HUDEP-2 (cell line): ENCODE measurements at regions not wholly inside any gene's neighbourhood (a gene's known extent, or its start where the extent isn't known, plus 50 kb on each side); places are given as distances from the start of the nearest gene placed in this dataset.
"Not testable (repeated sequence)": the region's sequence is repeated elsewhere in the genome, so short reads cannot be mapped to it uniquely, and the experiment has no call there.

Source experiments
- DNase-seq, 76 experiments: peaks; one replicate each; lab custom pipeline; 2025; ENCODE audit not compliant: unreplicated experiment in 76 of 76; lab: John Stamatoyannopoulos, UW

DNA sequence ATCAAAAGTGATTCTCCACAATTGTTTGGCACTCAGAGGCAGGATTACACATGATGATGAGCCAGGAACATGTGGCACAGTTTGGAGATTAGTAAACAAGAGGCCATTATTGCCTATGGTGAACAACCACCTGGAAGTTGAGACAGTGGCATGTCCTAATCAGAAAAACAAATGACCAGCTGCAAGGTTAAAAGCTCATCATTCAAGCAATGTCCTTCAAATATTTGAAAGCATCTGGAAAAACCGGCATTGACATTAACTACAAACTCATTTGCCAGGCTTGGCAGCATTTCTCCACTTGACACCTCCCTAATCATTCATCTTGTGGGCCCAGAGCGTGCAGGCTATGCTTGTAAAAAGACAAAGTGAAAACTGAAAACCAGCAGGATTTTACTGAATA is 80.6 kb upstream of the MEGF10 start:
- DNase-seq: no peak

- DNase-seq: no peak
These were observed 77.4 kb upstream of the MEGF10 start for GRCh38 chr5:127213231-127213630.

DNA sequence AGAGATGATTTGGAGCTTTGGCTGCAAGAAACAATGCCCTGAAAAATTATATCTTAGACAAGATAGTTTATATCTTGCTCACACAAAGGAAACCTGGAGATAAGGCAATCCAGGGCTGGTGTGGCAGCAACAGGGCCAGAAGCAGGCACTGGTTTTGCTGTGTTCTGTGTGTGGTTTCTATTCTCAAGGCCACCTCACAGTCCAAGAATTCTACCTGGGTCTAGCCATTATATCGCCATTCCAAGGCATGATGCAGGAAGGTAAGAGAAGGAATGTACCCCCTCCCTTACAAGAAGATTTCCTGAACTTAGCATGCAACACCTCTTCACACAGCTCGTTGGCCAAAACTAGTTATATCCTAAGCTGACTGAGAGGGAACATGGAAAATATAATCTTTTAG is 74.5 kb upstream of the MEGF10 start:
- DNase-seq: no peak

GRCh38 chr5:127216898-127217675 is 73.5 kb upstream of the MEGF10 start:
- no peak for DNase-seq

DNA sequence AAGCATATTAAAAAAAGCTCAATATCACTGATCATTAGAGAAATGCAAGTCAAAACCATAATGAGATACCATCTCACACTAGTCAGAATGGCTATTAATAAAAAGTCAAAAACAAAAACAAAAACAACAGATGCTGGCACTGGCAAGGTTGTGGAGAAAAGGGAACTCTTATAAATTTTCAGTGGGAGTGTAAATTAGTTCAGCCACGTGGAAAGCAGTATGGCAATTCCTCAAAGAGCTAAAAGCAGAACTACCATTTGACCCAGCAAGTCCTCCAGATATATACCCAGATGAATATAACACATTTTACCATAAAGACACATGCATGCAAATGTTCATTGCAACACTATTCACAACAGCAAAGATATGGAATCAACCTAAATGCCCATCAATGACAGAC is 68.7 kb upstream of the MEGF10 start:
- DNase-seq: not testable (repeated sequence)

- not testable (repeated sequence) for DNase-seq
These were observed 67.9 kb upstream of the MEGF10 start for GRCh38 chr5:127222571-127223156.

DNA sequence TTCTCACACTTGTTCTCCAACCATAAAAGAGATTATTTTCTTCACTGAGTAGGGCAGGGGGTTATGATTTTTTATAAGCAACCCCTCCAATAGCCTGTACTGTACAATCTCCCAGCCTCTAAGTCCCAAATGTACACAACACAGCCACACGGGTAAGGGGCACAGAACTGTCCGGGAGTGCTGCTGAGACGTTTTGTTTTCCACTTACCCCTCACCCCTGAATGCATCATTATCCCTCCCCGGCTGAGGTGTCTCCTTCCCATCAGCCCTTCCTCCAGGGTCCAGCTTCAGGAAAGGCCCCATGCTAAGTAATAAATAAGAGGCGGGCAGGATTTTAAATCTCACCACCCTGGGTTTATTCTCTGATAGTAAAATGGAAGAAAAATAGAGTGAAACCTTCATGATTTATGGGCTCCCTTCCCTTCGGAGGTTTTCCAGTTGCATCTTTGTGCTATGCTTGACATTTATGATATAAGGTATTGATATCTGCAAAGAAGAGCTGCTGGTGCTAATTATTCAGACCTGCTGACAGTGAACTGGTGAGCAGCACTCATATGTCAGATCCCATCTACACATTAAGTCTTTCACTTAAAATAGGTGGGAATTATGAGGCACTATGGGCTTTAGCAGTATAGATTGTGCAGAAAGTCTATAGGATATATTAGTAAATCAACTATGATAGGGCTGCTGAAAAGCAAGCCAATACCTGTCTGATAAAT is 67.2 kb upstream of the MEGF10 start:
- DNase-seq: no peak

GRCh38 chr5:127227881-127228280 is 62.7 kb upstream of the MEGF10 start:
- DNase-seq: no peak

DNA sequence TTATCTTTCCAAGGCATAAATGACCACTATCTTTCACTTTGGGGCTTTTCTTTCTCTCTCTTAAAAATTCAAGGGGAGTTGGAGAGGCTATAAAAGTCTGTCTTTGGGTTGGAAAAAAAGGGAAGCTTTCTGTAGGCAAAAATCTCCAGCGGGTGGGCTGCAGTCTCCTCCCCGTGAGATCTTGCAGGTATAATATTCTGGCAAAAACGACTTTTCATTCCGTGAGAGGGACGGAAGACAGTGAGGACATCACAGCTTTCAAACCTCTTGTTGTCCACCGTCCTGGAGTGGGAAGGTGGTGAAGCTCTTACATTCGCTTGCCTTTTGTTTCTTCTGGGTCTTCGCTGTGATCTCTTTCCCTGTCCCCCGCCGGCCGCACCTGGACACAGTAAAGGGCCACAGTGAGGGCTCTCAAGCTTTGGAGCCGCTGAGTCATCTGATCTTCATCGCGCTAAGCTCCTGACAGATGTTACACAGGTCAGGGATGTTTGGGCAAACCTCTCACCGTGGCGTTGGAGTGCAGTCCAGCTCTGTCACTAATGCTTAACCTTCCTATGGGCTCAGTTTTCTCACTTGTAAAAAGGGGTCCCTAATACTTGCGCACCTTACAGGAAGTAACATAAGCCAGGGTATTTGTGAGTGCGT is 61.9 kb upstream of the MEGF10 start:
- peak in 1 of 76 experiments; percentile 21 for DNase-seq

DNA sequence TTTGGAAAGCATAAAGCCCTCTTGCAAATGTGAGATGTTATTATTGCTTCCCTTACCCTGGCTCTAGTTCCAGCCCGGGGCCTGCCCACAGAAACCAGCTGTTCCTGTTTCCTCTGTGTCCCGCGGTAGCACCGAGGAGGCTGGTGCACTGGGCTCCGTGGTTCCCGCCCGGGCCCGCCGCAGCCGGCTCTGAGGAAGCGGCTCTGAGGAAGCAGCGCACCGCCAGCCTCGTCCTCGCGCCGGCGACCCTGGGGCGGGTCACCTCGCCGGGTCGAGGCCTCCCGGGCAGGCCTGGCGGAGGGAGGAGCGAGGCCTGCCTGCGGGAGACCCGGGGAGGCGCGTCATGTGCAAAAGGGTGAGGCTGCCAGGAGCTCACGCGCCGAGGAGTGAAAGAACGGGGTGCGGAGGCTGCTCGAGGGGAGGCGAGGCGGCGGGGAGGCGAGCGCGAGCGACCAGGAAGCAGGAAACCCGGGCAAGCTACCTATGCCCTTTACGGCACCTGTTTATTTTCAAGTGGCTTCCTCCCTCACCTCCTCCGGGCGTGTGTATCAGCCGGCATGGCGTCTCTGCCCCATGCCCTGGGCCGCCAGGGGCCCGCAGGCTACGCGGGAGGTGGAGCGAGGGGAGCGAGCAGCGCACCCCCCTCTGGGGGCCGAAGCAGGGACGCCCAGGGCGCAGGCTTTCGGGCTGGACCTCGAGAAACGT is 61.3 kb upstream of the MEGF10 start:
- DNase-seq: peak in 39 of 76 experiments; percentile 9 to 58 (median 34)

DNA sequence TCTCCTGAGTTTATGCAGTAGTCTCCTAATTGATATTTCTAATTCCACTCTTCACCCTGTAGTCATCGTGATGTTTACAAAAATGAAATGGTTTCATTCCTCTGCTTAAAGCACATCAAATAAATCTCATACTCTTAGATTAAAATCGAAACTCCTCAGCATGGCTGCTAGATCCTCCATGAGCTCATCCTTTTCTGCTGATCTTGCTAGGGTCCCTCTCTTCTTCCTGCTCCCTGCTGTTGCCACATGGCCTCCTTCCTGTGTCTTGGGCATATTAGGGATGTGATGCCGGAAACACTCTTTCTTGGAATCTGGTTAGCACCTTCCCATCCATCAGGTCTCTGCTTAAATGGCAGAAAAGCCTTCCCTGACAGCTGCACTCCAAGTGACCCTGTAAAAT is 59.5 kb upstream of the MEGF10 start:
- DNase-seq: no peak

DNA sequence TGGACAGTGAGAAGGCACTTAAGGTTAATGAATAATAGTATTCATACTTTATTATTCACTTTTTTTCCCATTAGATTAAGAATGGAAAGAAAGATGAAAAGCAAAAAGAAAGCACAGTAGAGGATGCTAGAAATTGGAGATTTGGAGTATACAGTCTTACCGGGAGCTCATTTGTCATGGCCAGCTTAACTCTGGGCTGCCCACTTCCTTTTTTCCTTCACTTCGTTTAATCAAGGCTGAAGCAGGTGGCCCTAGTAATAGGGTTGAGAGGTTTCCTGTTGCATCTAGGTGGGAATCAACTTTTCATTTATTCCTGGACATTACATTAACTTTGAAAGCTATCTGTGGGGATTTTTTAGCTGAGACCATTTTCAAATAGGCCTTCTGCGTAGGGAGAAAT is 57.0 kb upstream of the MEGF10 start:
- no peak for DNase-seq

DNA sequence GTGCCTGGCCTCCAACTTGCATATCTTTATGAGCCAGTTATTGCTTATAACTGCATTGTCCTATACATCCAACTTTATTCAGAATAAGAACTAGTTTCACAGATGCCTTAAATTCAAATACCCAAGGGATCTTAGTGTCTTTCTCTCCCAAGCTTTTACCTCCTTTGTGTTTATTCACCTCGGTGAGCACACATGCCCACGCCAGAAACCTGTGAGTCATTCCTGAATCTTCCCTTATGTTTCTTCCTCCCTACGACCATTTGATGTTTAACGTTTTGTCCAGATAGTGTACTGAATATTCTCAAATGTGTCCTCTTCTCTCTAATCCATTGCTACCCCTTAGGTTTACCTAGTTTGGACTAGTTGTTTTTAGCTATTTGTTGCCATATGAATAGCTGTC is 55.5 kb upstream of the MEGF10 start:
- DNase-seq: no peak

DNA sequence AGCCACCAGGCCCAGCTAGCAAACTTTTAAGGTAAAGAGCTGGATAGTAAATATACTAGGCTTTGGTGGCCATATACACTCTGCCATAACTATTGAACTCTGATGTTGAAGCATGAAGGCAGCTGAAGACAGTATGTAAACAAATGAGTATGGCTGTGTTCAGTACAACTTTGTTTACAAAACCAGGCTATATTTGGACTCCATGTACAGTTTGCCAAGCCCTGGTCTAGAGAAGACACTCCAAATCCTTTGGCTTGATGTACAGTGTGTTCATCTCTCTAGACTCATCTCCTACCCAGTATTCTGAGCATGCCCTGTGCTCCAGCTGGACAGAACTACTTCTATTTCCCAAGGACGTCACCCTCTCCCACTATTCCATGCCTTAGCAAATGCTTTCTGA is 54.3 kb upstream of the MEGF10 start:
- no peak for DNase-seq
